OCI-M1 (cell line): ENCODE measurements at regions not wholly inside any gene's neighbourhood (a gene's known extent, or its start where the extent isn't known, plus 50 kb on each side); places are given as distances from the start of the nearest gene placed in this dataset.
"Not testable (repeated sequence)": the region's sequence is repeated elsewhere in the genome, so short reads cannot be mapped to it uniquely, and the experiment has no call there.

Source experiments
- DNase-seq: peaks from one replicate; lab custom pipeline; 2025; lab: John Stamatoyannopoulos, UW

GRCh38 chr6:168825226-168826077 lies 384.5 kb downstream of the SMOC2 start:
- no peak for DNase-seq

- DNase-seq = no peak
These were observed 382.6 kb downstream of the SMOC2 start for GRCh38 chr6:168823397-168824212.

- DNase-seq = no peak
These were observed 381.4 kb downstream of the SMOC2 start for GRCh38 chr6:168822376-168822775.

- no peak for DNase-seq
These were observed 378.6 kb downstream of the SMOC2 start for GRCh38 chr6:168819546-168819945.

GRCh38 chr6:168817558-168818159 lies 376.7 kb downstream of the SMOC2 start:
- no peak for DNase-seq

GRCh38 chr6:168815229-168815628 lies 374.2 kb downstream of the SMOC2 start:
- DNase-seq = no peak

GRCh38 chr6:168808232-168808631 lies 367.2 kb downstream of the SMOC2 start:
- DNase-seq = no peak

- DNase-seq = no peak
These were observed 363.3 kb downstream of the SMOC2 start for GRCh38 chr6:168804331-168804730.

GRCh38 chr6:168803874-168804273 lies 362.9 kb downstream of the SMOC2 start:
- DNase-seq = no peak

GRCh38 chr6:168799067-168799466 lies 358.1 kb downstream of the SMOC2 start:
- no peak for DNase-seq

- no peak for DNase-seq
These were observed 355.1 kb downstream of the SMOC2 start for GRCh38 chr6:168796106-168796505.

GRCh38 chr6:168795611-168796010 lies 354.6 kb downstream of the SMOC2 start:
- not testable (repeated sequence) for DNase-seq

- no peak for DNase-seq
These were observed 353.5 kb downstream of the SMOC2 start for GRCh38 chr6:168794491-168794890.

- DNase-seq = no peak
These were observed 352.7 kb downstream of the SMOC2 start for GRCh38 chr6:168793649-168794048.

GRCh38 chr6:168791917-168792316 lies 350.9 kb downstream of the SMOC2 start:
- no peak for DNase-seq

GRCh38 chr6:168789699-168790098 lies 348.7 kb downstream of the SMOC2 start:
- DNase-seq = no peak

- DNase-seq = no peak
These were observed 344.9 kb downstream of the SMOC2 start for GRCh38 chr6:168785720-168786511.

GRCh38 chr6:168784426-168784825 lies 343.4 kb downstream of the SMOC2 start:
- DNase-seq = no peak

- no peak for DNase-seq
These were observed 342.7 kb downstream of the SMOC2 start for GRCh38 chr6:168783720-168784119.

- no peak for DNase-seq
These were observed 341.3 kb downstream of the SMOC2 start for GRCh38 chr6:168782187-168782751.

GRCh38 chr6:168778201-168778600 lies 337.2 kb downstream of the SMOC2 start:
- no peak for DNase-seq

- no peak for DNase-seq
These were observed 333.4 kb downstream of the SMOC2 start for GRCh38 chr6:168774381-168774780.
